Erythroblast (primary cell): ENCODE measurements at regions not wholly inside any gene's neighbourhood (a gene's known extent, or its start where the extent isn't known, plus 50 kb on each side); places are given as distances from the start of the nearest gene placed in this dataset.

Experiments used
- GATA1 ChIP-seq: IDR thresholded peaks from 2 replicates; pipeline ENCODE4 v1.6.1; 2011; ENCODE audit warnings: low read depth, mild to moderate bottlenecking, control low read depth, low read length, moderate library complexity
- POLR2A ChIP-seq: IDR thresholded peaks from 2 replicates; pipeline ENCODE4 v1.6.1; 2011; ENCODE audit warnings: mild to moderate bottlenecking, low read length

GRCh38 chr7:94067506-94067905 is 63.4 kb upstream of the BET1 start:
- TF ChIP-seq POLR2A (no peak), GATA1 (no peak)
